Fibroblast of mammary gland (primary cell): ENCODE measurements at regions not wholly inside any gene's neighbourhood (a gene's known extent, or its start where the extent isn't known, plus 50 kb on each side); places are given as distances from the start of the nearest gene placed in this dataset.

Experiments
- DNase-seq: peaks from one replicate; pipeline ENCODE4 v3.0.0-alpha.2; 2010; ENCODE audit warnings: low read depth
- H3K4me3 ChIP-seq: 2 replicates; pipeline ENCODE4 v1.5.1; 2011; ENCODE audit warnings: low read depth, mild to moderate bottlenecking, low read length, moderate library complexity; ENCODE audit not compliant: control insufficient read depth
- TF ChIP-seq, protein P1 (sequence below): conservative IDR thresholded peaks from 2 replicates; pipeline ENCODE4 v1.5.1; 2011; ENCODE audit warnings: low read depth, low read length, inconsistent platforms; ENCODE audit not compliant: control insufficient read depth, insufficient read depth

DNA sequence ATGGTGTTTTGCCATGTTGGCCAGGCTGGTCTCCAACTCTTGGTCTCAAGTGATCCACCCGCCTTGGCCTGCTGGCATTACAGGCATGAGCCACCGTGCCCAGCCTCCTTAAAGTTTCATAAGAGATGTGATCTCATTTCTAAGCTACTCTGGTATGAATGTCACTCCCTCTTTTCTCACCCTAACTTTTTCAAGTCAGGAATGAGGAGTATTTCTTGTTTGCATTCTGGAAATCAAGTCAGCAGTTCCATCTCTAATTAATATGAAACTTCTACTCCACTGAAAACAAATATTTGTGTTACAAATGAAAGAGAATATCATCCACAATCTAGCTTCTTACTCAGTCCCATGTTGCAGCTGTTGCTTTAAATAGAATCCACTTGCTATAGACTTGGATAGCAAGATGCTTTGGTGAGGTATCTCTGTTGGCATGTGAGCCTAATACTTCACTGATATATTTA is 61.3 kb downstream of the ARF6 start:
- TF ChIP-seq, protein P1, sequence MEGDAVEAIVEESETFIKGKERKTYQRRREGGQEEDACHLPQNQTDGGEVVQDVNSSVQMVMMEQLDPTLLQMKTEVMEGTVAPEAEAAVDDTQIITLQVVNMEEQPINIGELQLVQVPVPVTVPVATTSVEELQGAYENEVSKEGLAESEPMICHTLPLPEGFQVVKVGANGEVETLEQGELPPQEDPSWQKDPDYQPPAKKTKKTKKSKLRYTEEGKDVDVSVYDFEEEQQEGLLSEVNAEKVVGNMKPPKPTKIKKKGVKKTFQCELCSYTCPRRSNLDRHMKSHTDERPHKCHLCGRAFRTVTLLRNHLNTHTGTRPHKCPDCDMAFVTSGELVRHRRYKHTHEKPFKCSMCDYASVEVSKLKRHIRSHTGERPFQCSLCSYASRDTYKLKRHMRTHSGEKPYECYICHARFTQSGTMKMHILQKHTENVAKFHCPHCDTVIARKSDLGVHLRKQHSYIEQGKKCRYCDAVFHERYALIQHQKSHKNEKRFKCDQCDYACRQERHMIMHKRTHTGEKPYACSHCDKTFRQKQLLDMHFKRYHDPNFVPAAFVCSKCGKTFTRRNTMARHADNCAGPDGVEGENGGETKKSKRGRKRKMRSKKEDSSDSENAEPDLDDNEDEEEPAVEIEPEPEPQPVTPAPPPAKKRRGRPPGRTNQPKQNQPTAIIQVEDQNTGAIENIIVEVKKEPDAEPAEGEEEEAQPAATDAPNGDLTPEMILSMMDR, result no peak
- H3K4me3 ChIP-seq, result no peak overlapping the region
- DNase-seq, result peak; percentile 18

DNA sequence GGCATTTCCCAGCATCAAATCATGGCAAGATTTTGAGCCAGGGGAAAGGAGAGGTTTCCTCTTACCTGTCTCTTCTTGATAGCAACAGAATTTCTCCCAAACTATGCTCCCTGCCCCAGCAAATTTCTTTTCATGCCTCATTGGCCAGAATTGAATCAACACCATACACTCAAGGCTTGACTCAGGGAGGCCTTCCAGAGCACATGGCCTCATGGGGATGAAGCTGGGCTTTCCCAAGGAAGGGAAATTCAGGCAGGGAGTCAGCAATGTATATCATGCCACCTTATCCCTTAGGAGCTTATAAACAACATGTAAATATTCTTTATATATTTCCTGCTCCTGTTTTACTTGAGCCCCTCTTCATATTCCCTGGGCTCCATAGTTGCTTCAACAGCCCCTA is 62.1 kb downstream of the ARF6 start:
- no peak for DNase-seq
- H3K4me3 ChIP-seq, result no peak overlapping the region
- TF ChIP-seq, protein P1, result no peak

- no peak for DNase-seq
- TF ChIP-seq, protein P1, result no peak
- H3K4me3 ChIP-seq, result no peak overlapping the region
These were observed 64.4 kb downstream of the ARF6 start for GRCh38 chr14:49957089-49957852.

- TF ChIP-seq, protein P1, result no peak
- no peak for DNase-seq
- H3K4me3 ChIP-seq, result no peak overlapping the region
These were observed 67.0 kb downstream of the ARF6 start for GRCh38 chr14:49959822-49960408.

GRCh38 chr14:49960453-49960852 is 67.6 kb downstream of the ARF6 start:
- DNase-seq, result no peak
- TF ChIP-seq, protein P1, result no peak
- H3K4me3 ChIP-seq, result no peak overlapping the region

DNA sequence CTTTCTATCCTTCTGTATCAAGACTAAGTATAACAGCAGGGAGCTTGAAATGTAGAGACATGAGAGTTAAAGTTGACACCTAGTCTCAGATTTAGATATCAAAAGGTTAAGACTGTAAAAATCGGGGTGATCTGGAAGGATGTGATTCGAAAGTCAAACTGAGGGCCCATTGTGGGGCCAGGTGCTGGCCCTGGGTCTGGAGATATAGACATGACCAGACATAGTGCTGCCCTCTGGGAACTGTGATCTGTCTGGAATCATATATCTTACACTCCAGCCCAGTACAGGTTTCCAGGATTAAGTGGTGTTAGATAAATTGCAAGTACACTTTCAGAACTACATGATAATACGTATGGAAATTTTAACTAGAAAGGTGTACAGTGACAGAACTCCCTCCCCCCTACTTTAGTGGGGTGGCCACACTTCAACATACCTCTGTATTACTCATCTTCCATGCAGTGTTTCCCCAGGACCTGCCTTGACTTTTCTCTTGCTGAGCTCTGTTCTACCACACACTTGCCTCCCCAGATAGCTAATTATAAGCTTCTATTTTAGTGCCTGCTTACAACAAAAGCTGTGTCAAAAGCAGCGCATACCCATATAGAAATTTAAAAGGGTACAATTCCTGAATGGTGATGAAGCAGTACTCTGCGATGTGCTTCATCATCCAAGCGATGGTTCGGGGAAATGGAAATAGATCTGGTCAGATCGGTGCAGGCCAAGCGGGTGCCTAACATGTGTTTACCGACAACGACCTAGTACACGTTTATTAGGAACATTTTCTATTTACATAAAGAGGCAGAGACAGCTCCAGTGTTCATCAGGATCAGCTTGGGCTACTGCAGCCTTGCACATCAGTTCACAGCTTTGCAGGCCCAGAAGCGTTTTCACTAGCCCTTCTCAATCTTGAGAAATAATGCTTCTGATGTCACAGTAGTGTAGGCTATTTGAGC is 68.7 kb downstream of the ARF6 start:
- no peak overlapping the region for H3K4me3 ChIP-seq
- TF ChIP-seq, protein P1, result no peak
- DNase-seq, result no peak
